Mucosa of descending colon (tissue), 3 donors: ENCODE measurements at regions not wholly inside any gene's neighbourhood (a gene's known extent, or its start where the extent isn't known, plus 50 kb on each side); places are given as distances from the start of the nearest gene placed in this dataset.
A peak's percentile ranks its signal among the peaks of the same experiment; 100 is the strongest.

Source experiments
- ATAC-seq: fragments of 200-7000 bp; cut with Tn5 transposase; one replicate; pipeline ENCODE4 v1.9.1; 2020; ENCODE audit warnings: mild to moderate bottlenecking, moderate library complexity
- DNase-seq, 3 donors: peaks; one replicate each; pipeline ENCODE4 v3.0.0-alpha.2; 2020
- H3K36me3 ChIP-seq: fragments of 200-600 bp; one replicate; pipeline ENCODE4 v1.8.0; 2021; ENCODE audit warnings: low read depth, mild to moderate bottlenecking
- H3K4me1 ChIP-seq: fragments of 200-600 bp; one replicate; pipeline ENCODE4 v1.8.0; 2021; ENCODE audit warnings: low read depth, mild to moderate bottlenecking
- H3K4me3 ChIP-seq: fragments of 200-600 bp; one replicate; pipeline ENCODE4 v1.8.0; 2021; ENCODE audit warnings: mild to moderate bottlenecking
- H3K9me3 ChIP-seq: fragments of 200-600 bp; one replicate; pipeline ENCODE4 v1.8.0; 2021; ENCODE audit warnings: mild to moderate bottlenecking
- CTCF ChIP-seq: fragments of 200-600 bp; IDR thresholded peaks from one replicate; pipeline ENCODE4 v1.8.0; 2022; ENCODE audit warnings: antibody characterized with exemption, mild to moderate bottlenecking
- intact Hi-C, 2 donors: fragments of 100-400 bp; cut with DNase I in 1 of 2; cut with micrococcal nuclease in 1 of 2; formaldehyde crosslinking; loops; one replicate each; pipeline versions ENCODE4 v1.11.0 to v1.11.1; 2022; cut with DNase I, micrococcal nuclease
- donor health status: DM: no; HTN: no; CAD: no; lungs with moderate emphysema.
- donor health status: DM: no; HTN: no; CAD: no.
- donor health status: DM: no; HTN: yes; CAD: no.

GRCh38 chr16:80142281-80142680, 398.5 kb upstream of the DYNLRB2 start:
- peaks cover 3% of the 10 kb centered on the region for H3K9me3 ChIP-seq
- peaks cover 2% of the 10 kb centered on the region for H3K4me1 ChIP-seq
- no peak for TF ChIP-seq CTCF
- intact Hi-C loops = no loop called here
- no peak for DNase-seq
- ATAC-seq = no peak
- no peaks in the 10 kb centered on the region for H3K36me3 ChIP-seq
- no peak overlapping the region for H3K4me3 ChIP-seq

- no peak overlapping the region for H3K4me3 ChIP-seq
- no peaks in the 10 kb centered on the region for H3K36me3 ChIP-seq
- no peak for TF ChIP-seq CTCF
- no peaks in the 10 kb centered on the region for H3K4me1 ChIP-seq
- intact Hi-C loops = no loop called here
- no peak for DNase-seq
- no peak for ATAC-seq
- no peaks in the 10 kb centered on the region for H3K9me3 ChIP-seq
Observed at GRCh38 chr16:80129791-80130190, 411.0 kb upstream of the DYNLRB2 start.

- no peak overlapping the region for H3K4me3 ChIP-seq
- H3K9me3 ChIP-seq = no peaks in the 10 kb centered on the region
- no peaks in the 10 kb centered on the region for H3K36me3 ChIP-seq
- intact Hi-C loops = no loop called here
- DNase-seq (peak in 1 of 3 donors; percentile 52), ATAC-seq (peak; percentile 33)
- no peak for TF ChIP-seq CTCF
- no peaks in the 10 kb centered on the region for H3K4me1 ChIP-seq
Observed at GRCh38 chr16:80125677-80126076, 415.1 kb upstream of the DYNLRB2 start.

GRCh38 chr16:80123189-80123588, 417.6 kb upstream of the DYNLRB2 start:
- no peak for TF ChIP-seq CTCF

DNA sequence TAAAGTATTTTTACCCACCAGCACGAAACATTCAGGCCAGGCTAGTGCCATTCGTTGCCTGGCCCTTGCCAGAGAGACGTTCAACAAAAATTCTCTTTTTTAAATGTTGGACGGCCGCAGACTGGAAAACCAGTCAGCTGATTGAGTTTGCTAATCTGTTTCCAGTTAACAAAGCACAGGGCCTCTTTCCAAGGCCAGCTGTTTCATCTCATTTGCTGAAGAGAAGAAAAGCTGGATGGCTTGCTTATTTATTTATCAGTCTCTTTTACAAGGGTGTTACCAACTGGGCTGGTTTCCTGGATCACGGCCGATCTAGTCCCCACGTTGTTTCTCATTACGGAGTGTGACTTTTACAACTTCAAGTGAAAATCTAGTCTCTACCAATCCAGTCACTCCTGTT, 418.7 kb upstream of the DYNLRB2 start:
- TF ChIP-seq CTCF = no peak
- Histone ChIP-seq H3K4me3 (no peak overlapping the region), H3K36me3 (no peaks in the 10 kb centered on the region), H3K4me1 (no peaks in the 10 kb centered on the region), H3K9me3 (no peaks in the 10 kb centered on the region)
- ATAC-seq (no peak), DNase-seq (peak in 1 of 3 donors; percentile 46)
- intact Hi-C loops = no loop called here

More at GRCh38 chr16:80123189-80123588, 417.6 kb upstream of the DYNLRB2 start:
- DNase-seq = no peak
- Histone ChIP-seq H3K4me1 (no peaks in the 10 kb centered on the region), H3K4me3 (no peak overlapping the region), H3K36me3 (no peaks in the 10 kb centered on the region), H3K9me3 (no peaks in the 10 kb centered on the region)
- intact Hi-C loops = no loop called here
- ATAC-seq = no peak

DNA sequence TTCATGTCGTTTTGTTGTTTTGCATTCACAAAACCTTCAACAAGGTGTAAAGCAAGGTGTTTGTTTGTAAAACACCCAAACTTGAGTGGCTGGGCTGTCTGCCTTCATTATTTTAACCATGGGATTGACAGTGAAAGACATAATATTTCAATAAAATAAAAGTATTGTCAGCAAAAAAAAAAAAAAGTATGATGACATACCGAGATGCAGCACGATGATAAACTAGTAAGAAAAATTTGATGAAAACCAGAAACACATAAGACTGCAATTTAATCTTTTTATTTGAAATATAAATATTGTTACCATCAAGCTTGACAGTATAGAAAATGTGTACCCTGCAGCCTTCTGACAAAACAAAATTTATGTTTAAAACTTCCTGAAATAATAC, 419.3 kb upstream of the DYNLRB2 start:
- Histone ChIP-seq H3K4me3 (no peak overlapping the region), H3K36me3 (no peaks in the 10 kb centered on the region), H3K9me3 (no peaks in the 10 kb centered on the region), H3K4me1 (no peaks in the 10 kb centered on the region)
- intact Hi-C loops = no loop called here
- DNase-seq = no peak
- no peak for ATAC-seq
- no peak for TF ChIP-seq CTCF
